HepG2 (cell line): ENCODE measurements at regions not wholly inside any gene's neighbourhood (a gene's known extent, or its start where the extent isn't known, plus 50 kb on each side); places are given as distances from the start of the nearest gene placed in this dataset.

Experiments
- ATAC-seq: fragments of 200-7000 bp; cut with Tn5 transposase; 3 replicates; pipeline ENCODE4 v1.9.1; 2020; ENCODE audit warnings: mild to moderate bottlenecking, moderate library complexity
- BruUV-seq: library from RNA; stranded (reverse); fragments of 400-500 nt; replicated peaks from 2 replicates; lab custom pipeline; 2021; lab: Mats Ljungman, UMichigan
- CTCF ChIA-PET: fragments of 300-600 bp; formaldehyde crosslinking; extraction: SDS; loops from one replicate; lab custom pipeline; 2021; ENCODE audit warnings: low total read pairs, inconsistent platforms, low intra/inter-chr PET ratio; lab: Yijun Ruan, JAX
- POLR2A ChIA-PET: fragments of 350-600 bp; sonication (Branson Sonifier 250); formaldehyde crosslinking; loops from one replicate; lab custom pipeline; 2020; ENCODE audit warnings: antibody characterized with exemption, inconsistent platforms; lab: Yijun Ruan, JAX
- DNase-seq: peaks from one replicate; pipeline ENCODE4 v3.0.0-alpha.2; 2015; ENCODE audit warnings: low spot score
- FAIRE-seq: peaks from 3 replicates; lab custom pipeline; 2011; peaks lifted over from hg19 to GRCh38; lab: Jason Lieb, UNC
- H2AFZ ChIP-seq: one replicate; pipeline ENCODE4 v1.6.1; 2011; ENCODE audit warnings: low read length, inconsistent platforms
- H3K27ac ChIP-seq: fragments of 300-600 bp; 3 replicates; pipeline ENCODE4 v1.8.0; 2011; ENCODE audit warnings: mixed run types, mild to moderate bottlenecking, mixed read lengths, low read length, inconsistent platforms; ENCODE audit not compliant: insufficient read depth; ENCODE audit errors: extremely low read length
- H3K27me3 ChIP-seq, 2 experiments: fragments of 200-600 bp in 1 of 2; 2 replicates in 1 of 2; 3 replicates in 1 of 2; pipeline versions ENCODE4 v1.6.0 to v1.8.0; 2011; ENCODE audit warnings: low read length in 2 of 2, mild to moderate bottlenecking in 2 of 2, moderate library complexity in 2 of 2, inconsistent platforms in 1 of 2; ENCODE audit not compliant: insufficient read depth in 2 of 2, control insufficient read depth in 1 of 2
- H3K36me3 ChIP-seq, 2 experiments: fragments of 200-600 bp in 1 of 2; replicated peaks in 1 of 2; 2 replicates in 1 of 2; 3 replicates in 1 of 2; pipeline versions ENCODE4 v1.5.1 to v1.8.0; 2011; ENCODE audit warnings: low read length in 2 of 2, inconsistent platforms in 1 of 2; ENCODE audit not compliant: insufficient read depth in 2 of 2, control insufficient read depth in 1 of 2
- H3K4me1 ChIP-seq: 2 replicates; pipeline ENCODE4 v1.5.1; 2012; ENCODE audit warnings: low read length, inconsistent platforms; ENCODE audit not compliant: insufficient read depth
- H3K4me2 ChIP-seq: 2 replicates; pipeline ENCODE4 v1.6.0; 2011; ENCODE audit warnings: low read depth, low read length, inconsistent platforms
- H3K4me3 ChIP-seq, 3 experiments: fragments of 200-600 bp in 1 of 3; sonication (generic), shearing (Covaris generic) in 1 of 3; replicated peaks in 1 of 3; 2 replicates each; pipeline ENCODE4 v1.5.1; 2011 to 2016; ENCODE audit warnings: low read length in 3 of 3, inconsistent platforms in 2 of 3, low read depth in 2 of 3, mild to moderate bottlenecking in 2 of 3, control low read depth in 1 of 3, mixed read lengths in 1 of 3; ENCODE audit not compliant: insufficient read depth in 1 of 3
- H3K79me2 ChIP-seq: one replicate; pipeline ENCODE4 v1.6.1; 2011; ENCODE audit warnings: low read length, inconsistent platforms; ENCODE audit not compliant: insufficient read depth
- H3K9ac ChIP-seq: 2 replicates; pipeline ENCODE4 v1.6.0; 2011; ENCODE audit warnings: mild to moderate bottlenecking, low read depth, low read length, inconsistent platforms; ENCODE audit not compliant: insufficient read depth
- H3K9me3 ChIP-seq: 2 replicates; pipeline ENCODE4 v1.5.1; 2012; ENCODE audit warnings: mild to moderate bottlenecking, low read length
- H4K20me1 ChIP-seq: 2 replicates; pipeline ENCODE4 v1.6.0; 2011; ENCODE audit warnings: inconsistent platforms, mild to moderate bottlenecking, low read length, moderate library complexity; ENCODE audit not compliant: insufficient read depth
- CHD4 ChIP-seq: fragments of 200-600 bp; sonication (generic); IDR thresholded peaks from 2 replicates; pipeline ENCODE4 v1.7.0; 2017; ENCODE audit warnings: mild to moderate bottlenecking, low read length, borderline replicate concordance
- ETV5 ChIP-seq: IDR thresholded peaks from 2 replicates; pipeline ENCODE4 v1.6.1; 2018; ENCODE audit warnings: missing biosample characterization, missing genetic modification reagents, inconsistent platforms, borderline replicate concordance
- HMG20B ChIP-seq: conservative IDR thresholded peaks from 2 replicates; pipeline ENCODE4 v1.6.1; 2016; ENCODE audit warnings: missing genetic modification reagents, missing compliant biosample characterization
- NCOA1 ChIP-seq: sonication (generic); formaldehyde crosslinking; IDR thresholded peaks from 2 replicates; pipeline ENCODE4 v1.9.0; 2021; ENCODE audit warnings: missing genetic modification reagents
- POLR2A ChIP-seq, 2 experiments: IDR thresholded peaks; 2 replicates each; pipeline ENCODE4 v1.6.1; 2011; ENCODE audit warnings: low read depth in 2 of 2, low read length in 2 of 2, mild to moderate bottlenecking in 1 of 2, moderate library complexity in 1 of 2; ENCODE audit not compliant: insufficient read depth in 1 of 2
- RFX5 ChIP-seq: IDR thresholded peaks from 2 replicates; pipeline ENCODE4 v1.6.1; 2011; ENCODE audit warnings: low read depth, low read length, improper control_type of control experiment
- TBL1XR1 ChIP-seq: fragments of 150-350 bp; IDR thresholded peaks from 2 replicates; pipeline ENCODE4 v1.6.1; 2014; ENCODE audit warnings: borderline replicate concordance, low read length; ENCODE audit not compliant: partially characterized antibody
- TOPORS ChIP-seq: sonication (generic); formaldehyde crosslinking; IDR thresholded peaks from 2 replicates; pipeline ENCODE4 v1.8.0; 2023; ENCODE audit warnings: mild to moderate bottlenecking, missing genetic modification reagents
- ZFAT ChIP-seq: sonication (generic); formaldehyde crosslinking; conservative IDR thresholded peaks from 2 replicates; pipeline ENCODE4 v1.8.1; 2023; ENCODE audit warnings: missing genetic modification reagents, inconsistent platforms
- ZFX ChIP-seq: sonication (generic); formaldehyde crosslinking; IDR thresholded peaks from 2 replicates; pipeline ENCODE4 v1.4.0; 2020; ENCODE audit warnings: mild to moderate bottlenecking, low read depth, missing genetic modification reagents, moderate library complexity
- ZNF121 ChIP-seq: sonication (generic); formaldehyde crosslinking; IDR thresholded peaks from 2 replicates; pipeline ENCODE4 v1.5.0; 2020; ENCODE audit warnings: mild to moderate bottlenecking, missing genetic modification reagents
- ZNF562 ChIP-seq: sonication (generic); formaldehyde crosslinking; IDR thresholded peaks from 2 replicates; pipeline ENCODE4 v1.8.0; 2022; ENCODE audit warnings: missing genetic modification reagents, borderline replicate concordance
- ZNF674 ChIP-seq: sonication (generic); formaldehyde crosslinking; IDR thresholded peaks from 2 replicates; pipeline ENCODE4 v1.5.0; 2020; ENCODE audit warnings: low read depth, mild to moderate bottlenecking, missing genetic modification reagents
- ZNF710 ChIP-seq: sonication (generic); formaldehyde crosslinking; IDR thresholded peaks from 2 replicates; pipeline ENCODE4 v1.5.0; 2020; ENCODE audit warnings: mild to moderate bottlenecking, missing genetic modification reagents, borderline replicate concordance
- ZNF772 ChIP-seq: sonication (generic); formaldehyde crosslinking; IDR thresholded peaks from 2 replicates; pipeline ENCODE4 v1.5.0; 2020; ENCODE audit warnings: mild to moderate bottlenecking, missing genetic modification reagents
- WGBS: methylation state at CpG from one replicate; pipeline ENCODE4 v1.1.6; 2017; ENCODE audit warnings: low lambda C conversion rate; 5-methylcytosine and 5-hydroxymethylcytosine counted together
- in situ Hi-C: cut with HindIII; loops from 2 replicates; pipeline ENCODE4 v1.10.0; 2017; ENCODE audit warnings: low pct_unique_long_range_greater_than_20kb; ENCODE audit not compliant: extremely low pct_ligation_motif_present
- intact Hi-C: fragments of 100-400 bp; cut with micrococcal nuclease; formaldehyde crosslinking; loops from one replicate; pipeline ENCODE4 v1.10.0; 2022; ENCODE audit not compliant: unreplicated experiment
- TF ChIP-seq, protein P1 (sequence below): sonication (generic); formaldehyde crosslinking; IDR thresholded peaks from 2 replicates; pipeline ENCODE4 v1.4.0; 2020; ENCODE audit warnings: missing genetic modification reagents

GRCh38 chr10:78692071-78692470, 376.7 kb upstream of the ZMIZ1 start:
- BruUV-seq: no TSS peak
- ATAC-seq (no peak), FAIRE-seq (no peak), DNase-seq (no peak)
- CTCF ChIA-PET: no interaction called here
- in situ Hi-C loops: no loop called here
- no peak overlapping the region for H3K4me2 ChIP-seq
- no peak overlapping the region for H3K9ac ChIP-seq
- no peaks in the 10 kb centered on the region for H3K9me3 ChIP-seq
- H4K20me1 ChIP-seq: no peaks in the 10 kb centered on the region
- no peak overlapping the region for H2AFZ ChIP-seq
- no peak overlapping the region for H3K27ac ChIP-seq
- TF ChIP-seq ZNF710 (CRISPR knock-in tag): no peak
- no peak for TF ChIP-seq ZFAT (CRISPR knock-in tag)
- TF ChIP-seq ZFX (CRISPR knock-in tag): no peak
- no peak for TF ChIP-seq TBL1XR1
- no peak for TF ChIP-seq NCOA1 (CRISPR knock-in tag)
- no peak for TF ChIP-seq TOPORS (CRISPR knock-in tag)
- no peak for TF ChIP-seq ZNF674 (CRISPR knock-in tag)
- H3K4me3 ChIP-seq: no peak overlapping the region
- no peaks in the 10 kb centered on the region for H3K4me1 ChIP-seq
- H3K36me3 ChIP-seq: no peaks in the 10 kb centered on the region
- intact Hi-C loops: no loop called here
- POLR2A ChIA-PET: no interaction called here
- no peaks in the 10 kb centered on the region for H3K79me2 ChIP-seq
- WGBS: 49% methylated on average over 4 of the region's 4 CpGs
- H3K27me3 ChIP-seq: peaks cover 0 to 5% of the 10 kb centered on the region in 2 experiments; a peak in 1 of 5 replicates

DNA sequence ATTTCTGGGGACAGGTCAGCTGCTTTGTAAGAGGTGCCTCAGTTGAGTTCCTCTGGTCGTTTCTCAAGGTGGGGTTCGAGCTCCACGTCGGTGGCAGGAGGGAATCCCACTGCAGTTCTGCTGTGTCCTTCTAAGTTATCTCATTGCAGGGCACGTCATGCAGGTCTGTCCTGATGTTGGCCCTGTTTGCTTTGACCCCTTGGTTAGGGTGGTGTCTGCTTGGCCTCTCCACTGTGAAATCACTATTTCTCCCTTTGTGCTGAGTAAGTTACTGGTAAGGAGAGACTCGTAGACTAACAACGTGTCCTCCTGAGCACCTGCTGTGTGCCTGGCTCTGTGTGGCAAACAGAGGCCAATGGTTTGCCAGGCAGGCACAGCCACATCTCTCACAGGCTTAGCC, 372.9 kb upstream of the ZMIZ1 start:
- CTCF ChIA-PET: no interaction called here
- WGBS: 18% methylated on average over 5 of the region's 7 CpGs
- TF ChIP-seq, protein P1, sequence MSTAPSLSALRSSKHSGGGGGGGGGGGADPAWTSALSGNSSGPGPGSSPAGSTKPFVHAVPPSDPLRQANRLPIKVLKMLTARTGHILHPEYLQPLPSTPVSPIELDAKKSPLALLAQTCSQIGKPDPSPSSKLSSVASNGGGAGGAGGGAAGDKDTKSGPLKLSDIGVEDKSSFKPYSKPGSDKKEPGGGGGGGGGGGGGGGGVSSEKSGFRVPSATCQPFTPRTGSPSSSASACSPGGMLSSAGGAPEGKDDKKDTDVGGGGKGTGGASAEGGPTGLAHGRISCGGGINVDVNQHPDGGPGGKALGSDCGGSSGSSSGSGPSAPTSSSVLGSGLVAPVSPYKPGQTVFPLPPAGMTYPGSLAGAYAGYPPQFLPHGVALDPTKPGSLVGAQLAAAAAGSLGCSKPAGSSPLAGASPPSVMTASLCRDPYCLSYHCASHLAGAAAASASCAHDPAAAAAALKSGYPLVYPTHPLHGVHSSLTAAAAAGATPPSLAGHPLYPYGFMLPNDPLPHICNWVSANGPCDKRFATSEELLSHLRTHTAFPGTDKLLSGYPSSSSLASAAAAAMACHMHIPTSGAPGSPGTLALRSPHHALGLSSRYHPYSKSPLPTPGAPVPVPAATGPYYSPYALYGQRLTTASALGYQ: no peak
- no peak for TF ChIP-seq RFX5
- TF ChIP-seq ETV5 (CRISPR knock-in tag): no peak
- no peak for TF ChIP-seq CHD4
- no peak for TF ChIP-seq ZNF121
- TF ChIP-seq ZNF562 (CRISPR knock-in tag): no peak
- no peak for TF ChIP-seq HMG20B (CRISPR knock-in tag)
- no peak for TF ChIP-seq ZNF772 (CRISPR knock-in tag)
- TF ChIP-seq POLR2A (IDR thresholded peaks at IDR 0.05; ENCODE audit: insufficient read depth in 1 of 2, low read depth in 2 of 2, low read length in 2 of 2): no peak

More for the DNA sequence above, 372.9 kb upstream of the ZMIZ1 start:
- Histone ChIP-seq H2AFZ (no peak overlapping the region), H3K4me1 (no peaks in the 10 kb centered on the region), H3K9me3 (no peaks in the 10 kb centered on the region), H3K9ac (no peak overlapping the region), H3K36me3 (no peaks in the 10 kb centered on the region), H3K4me3 (no peak overlapping the region), H3K27me3 (peaks cover 4 to 12% of the 10 kb centered on the region in 2 experiments; a peak in 2 of 5 replicates), H3K27ac (no peak overlapping the region), H3K4me2 (no peak overlapping the region), H3K79me2 (no peaks in the 10 kb centered on the region), H4K20me1 (no peaks in the 10 kb centered on the region)
- DNase-seq (no peak), ATAC-seq (no peak), FAIRE-seq (no peak)
- POLR2A ChIA-PET: no interaction called here
- BruUV-seq: no TSS peak
- in situ Hi-C loops: no loop called here
- intact Hi-C loops: no loop called here
